ENCODE measurements at regions not wholly inside any gene's neighbourhood (a gene's known extent, or its start where the extent isn't known, plus 50 kb on each side); places are given as distances from the start of the nearest gene placed in this dataset.

DNA sequence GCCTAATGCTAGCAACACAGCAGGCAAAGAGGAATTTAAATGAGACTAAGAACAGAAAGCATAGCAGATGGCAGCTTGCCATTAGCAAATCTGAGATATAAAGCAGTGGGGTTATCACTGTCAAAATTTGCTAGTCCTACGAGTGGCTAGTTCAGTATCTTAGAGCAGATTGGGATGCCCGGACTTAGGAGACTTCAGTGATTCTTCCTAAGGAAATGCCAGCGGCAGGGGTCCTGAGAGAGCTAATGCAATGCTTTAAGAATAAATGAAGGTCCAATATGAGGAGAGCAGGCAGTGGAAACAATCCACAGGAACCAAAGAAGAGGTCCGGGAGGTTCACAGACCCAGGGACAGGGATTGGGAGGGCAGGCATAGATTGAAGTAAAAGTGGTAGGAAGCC is 169.3 kb upstream of the NPSR1 start:
- in situ Hi-C loops (cut with MboI; ENCODE audit: low sequenced_read_pairs, unreplicated experiment) = no loop called here
- DNase-seq (ENCODE audit: low spot score) = no peak
- no peak for TF ChIP-seq CTCF (IDR thresholded peaks at IDR 0.05; ENCODE audit: borderline replicate concordance, control extremely low read depth, extremely low read depth, insufficient read depth, missing control alignments)

GRCh38 chr7:34491899-34492298 is 166.1 kb upstream of the NPSR1 start:
- DNase-seq (ENCODE audit: low spot score) = no peak

GRCh38 chr7:34493752-34494151 is 164.3 kb upstream of the NPSR1 start:
- TF ChIP-seq CTCF (IDR thresholded peaks at IDR 0.05; ENCODE audit: borderline replicate concordance, control extremely low read depth, extremely low read depth, insufficient read depth, missing control alignments) = no peak
- no peak for DNase-seq (ENCODE audit: low spot score)
- in situ Hi-C loops (cut with MboI; ENCODE audit: low sequenced_read_pairs, unreplicated experiment) = no loop called here

More at GRCh38 chr7:34491899-34492298, 166.1 kb upstream of the NPSR1 start:
- in situ Hi-C loops (cut with MboI; ENCODE audit: low sequenced_read_pairs, unreplicated experiment) = no loop called here
- TF ChIP-seq CTCF (IDR thresholded peaks at IDR 0.05; ENCODE audit: borderline replicate concordance, control extremely low read depth, extremely low read depth, insufficient read depth, missing control alignments) = no peak

- no peak for TF ChIP-seq CTCF (IDR thresholded peaks at IDR 0.05; ENCODE audit: borderline replicate concordance, control extremely low read depth, extremely low read depth, insufficient read depth, missing control alignments)
- in situ Hi-C loops (cut with MboI; ENCODE audit: low sequenced_read_pairs, unreplicated experiment) = no loop called here
- no peak for DNase-seq (ENCODE audit: low spot score)
Measured at GRCh38 chr7:34497153-34497777, 160.8 kb upstream of the NPSR1 start.

DNA sequence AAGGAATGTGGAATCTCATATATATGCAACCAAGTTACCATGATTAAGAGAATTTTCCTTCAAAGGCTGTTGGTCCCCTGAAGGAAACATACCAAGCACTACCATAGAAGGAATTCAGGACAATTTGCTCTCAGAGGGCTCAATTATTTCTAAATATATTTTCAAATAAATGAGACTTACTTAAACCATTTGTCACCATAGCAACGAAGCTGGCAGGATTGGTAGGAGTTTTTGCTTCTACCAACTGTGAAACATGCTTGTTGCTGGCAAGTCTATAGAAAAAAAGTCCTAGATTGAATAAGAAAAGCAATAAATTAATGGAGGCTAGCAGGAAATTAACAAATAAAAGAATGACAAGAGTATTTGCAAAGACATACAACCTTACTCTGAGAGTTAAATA is 156.9 kb upstream of the NPSR1 start:
- no peak for DNase-seq (ENCODE audit: low spot score)
- in situ Hi-C loops (cut with MboI; ENCODE audit: low sequenced_read_pairs, unreplicated experiment) = no loop called here
- TF ChIP-seq CTCF (IDR thresholded peaks at IDR 0.05; ENCODE audit: borderline replicate concordance, control extremely low read depth, extremely low read depth, insufficient read depth, missing control alignments) = no peak

DNA sequence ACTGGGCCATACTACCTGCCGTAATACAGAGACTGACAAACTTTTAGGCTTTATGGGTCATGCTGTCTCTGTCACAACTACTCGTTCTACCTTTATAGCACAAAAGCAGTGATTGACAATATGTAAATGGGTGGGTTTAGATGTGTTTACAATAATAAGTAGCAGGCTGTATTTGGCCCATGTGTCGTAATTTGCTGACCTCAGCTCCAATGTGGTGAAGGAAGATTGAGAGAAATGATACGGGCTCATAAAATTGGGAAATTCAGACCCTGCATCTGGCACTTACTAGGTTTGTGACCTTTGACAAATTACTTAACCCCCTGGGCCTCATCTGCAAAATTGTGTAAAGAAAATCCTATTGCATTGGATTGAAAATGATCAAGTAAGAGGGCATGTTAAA is 150.8 kb upstream of the NPSR1 start:
- no peak for DNase-seq (ENCODE audit: low spot score)
- in situ Hi-C loops (cut with MboI; ENCODE audit: low sequenced_read_pairs, unreplicated experiment) = no loop called here
- TF ChIP-seq CTCF (IDR thresholded peaks at IDR 0.05; ENCODE audit: borderline replicate concordance, control extremely low read depth, extremely low read depth, insufficient read depth, missing control alignments) = no peak
